ENCODE measurements at regions not wholly inside any gene's neighbourhood (a gene's known extent, or its start where the extent isn't known, plus 50 kb on each side); places are given as distances from the start of the nearest gene placed in this dataset.
"Not testable (repeated sequence)": the region's sequence is repeated elsewhere in the genome, so short reads cannot be mapped to it uniquely, and the experiment has no call there.

DNA sequence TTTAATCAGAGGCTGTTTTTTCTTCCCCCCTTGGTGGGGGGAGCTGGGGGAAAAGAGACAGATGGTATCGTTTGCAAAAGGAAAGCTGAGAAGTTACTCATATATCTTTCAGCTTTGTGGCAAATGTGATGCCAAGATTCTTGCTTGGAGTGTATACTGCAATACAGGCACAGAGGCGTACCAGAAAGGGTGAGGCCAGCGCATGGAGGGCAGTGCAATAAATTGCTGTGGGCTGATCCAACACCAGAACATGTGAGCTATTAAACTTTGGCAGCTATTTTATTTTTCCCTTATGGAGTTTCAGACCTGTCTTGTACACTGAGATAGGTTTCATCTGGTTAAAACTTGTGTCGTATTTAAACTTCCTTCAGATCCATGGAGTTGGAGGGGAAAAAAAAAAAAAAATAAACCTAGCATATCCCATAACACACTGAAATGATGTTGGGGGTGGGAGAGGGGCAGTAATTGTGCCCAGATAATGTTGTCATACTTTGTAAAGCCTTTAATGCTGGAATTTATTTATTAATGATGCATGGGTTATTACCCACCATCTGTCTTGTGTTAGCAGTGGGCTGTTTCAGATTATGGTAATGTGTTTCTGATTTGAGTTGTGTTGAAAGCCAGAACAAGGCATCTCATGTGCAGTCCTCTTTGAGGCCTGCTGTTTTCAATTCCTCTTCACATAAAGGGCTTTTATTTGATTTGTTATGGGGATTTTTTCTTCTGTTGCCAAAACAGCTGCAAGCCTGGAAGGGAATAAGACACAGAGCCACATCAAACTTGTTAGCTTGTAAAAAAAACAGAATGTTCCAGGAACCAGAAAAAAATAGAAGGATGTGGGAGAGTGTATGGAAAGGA lies 891.3 kb downstream of the TLE1 start:
- no peak for DNase-seq

DNA sequence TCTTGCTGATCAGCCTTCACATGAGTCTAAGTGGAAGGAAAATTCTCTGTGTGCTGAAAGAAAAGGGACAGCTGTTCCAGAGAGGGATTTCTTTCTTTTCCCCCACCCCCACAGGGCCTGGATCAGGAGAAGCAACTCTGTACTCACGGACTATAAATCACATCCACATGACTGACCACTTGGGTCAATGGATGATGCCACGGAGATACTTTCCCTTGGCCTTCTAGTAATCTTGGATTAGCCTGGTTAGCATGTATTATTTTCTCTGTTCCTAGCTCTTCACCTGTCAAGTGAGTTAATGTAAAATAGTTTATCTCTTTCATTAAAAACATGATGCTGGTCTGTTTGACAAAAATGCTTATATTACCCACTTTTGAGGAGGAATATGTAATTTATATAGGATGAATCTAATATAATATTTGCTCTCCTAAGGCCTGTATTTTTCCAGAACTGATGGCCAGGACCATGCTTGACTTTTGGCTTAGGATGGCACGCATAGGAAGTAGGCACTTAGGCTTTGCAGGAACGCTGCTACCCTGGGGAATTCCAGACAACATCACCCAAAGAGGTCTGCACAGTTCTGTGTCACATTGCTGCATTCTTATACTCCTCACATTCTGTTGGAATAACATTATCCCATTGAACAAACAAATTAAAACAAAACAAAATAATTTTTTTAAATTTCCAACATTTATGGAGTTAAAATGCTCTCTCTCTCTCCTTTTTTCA lies 892.1 kb downstream of the TLE1 start:
- DNase-seq, result no peak

DNA sequence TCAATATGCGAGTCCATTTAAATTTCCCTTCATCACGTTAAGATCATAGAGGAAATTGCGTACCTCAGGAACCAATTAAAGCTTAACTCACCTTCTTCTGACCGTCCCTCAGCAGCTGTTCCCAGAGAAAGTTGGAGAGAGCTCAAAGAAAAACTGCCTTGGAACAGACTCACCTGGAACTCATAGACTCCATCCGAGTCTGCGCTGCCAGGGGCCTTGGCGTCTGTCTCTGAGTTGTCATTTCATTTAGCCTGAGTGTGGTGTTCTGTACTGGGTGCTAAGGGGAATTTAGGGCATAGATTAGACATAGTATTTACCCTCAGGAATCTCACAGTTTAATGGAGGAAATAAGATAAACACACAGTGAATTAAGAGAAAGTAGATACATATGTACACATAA lies 892.7 kb downstream of the TLE1 start:
- DNase-seq, result no peak

DNA sequence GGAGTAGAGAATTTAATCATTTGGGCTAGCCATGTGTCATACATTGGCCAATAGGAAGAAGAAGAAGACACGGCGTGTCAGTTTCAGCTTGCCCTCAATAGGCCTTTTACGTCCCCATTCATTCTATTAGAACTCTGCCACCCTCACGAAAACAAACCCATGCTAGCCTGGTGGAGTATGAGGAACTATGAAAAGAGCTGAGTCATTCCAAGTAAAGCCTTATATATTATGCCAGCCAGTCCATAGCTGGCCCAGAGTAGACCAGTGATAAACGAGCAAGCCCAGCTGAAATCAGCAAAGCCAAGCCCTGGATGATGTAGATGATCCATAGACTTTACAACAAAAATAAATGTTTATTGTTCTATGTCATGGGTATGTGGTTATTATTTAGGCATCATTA lies 895.1 kb downstream of the TLE1 start:
- peak; percentile 45 for DNase-seq

DNA sequence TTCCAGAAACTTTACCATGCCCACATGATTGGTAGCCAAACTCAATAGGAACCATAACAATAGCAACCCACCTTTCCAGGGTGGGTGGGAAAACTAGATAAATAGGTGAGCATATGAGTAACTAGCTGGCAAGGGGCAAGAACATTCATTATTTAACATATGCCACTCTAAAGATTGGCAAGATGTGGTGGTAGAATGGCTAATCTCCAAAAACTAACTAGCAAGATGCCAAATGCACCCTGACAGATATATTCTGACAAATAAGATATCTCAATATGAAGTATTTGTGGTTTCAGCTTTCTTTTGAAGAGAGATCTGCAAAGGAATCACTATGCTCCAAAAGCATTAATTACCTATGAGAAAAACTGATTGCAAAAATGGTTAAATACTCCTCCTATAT lies 895.6 kb downstream of the TLE1 start:
- DNase-seq, result no peak

DNA sequence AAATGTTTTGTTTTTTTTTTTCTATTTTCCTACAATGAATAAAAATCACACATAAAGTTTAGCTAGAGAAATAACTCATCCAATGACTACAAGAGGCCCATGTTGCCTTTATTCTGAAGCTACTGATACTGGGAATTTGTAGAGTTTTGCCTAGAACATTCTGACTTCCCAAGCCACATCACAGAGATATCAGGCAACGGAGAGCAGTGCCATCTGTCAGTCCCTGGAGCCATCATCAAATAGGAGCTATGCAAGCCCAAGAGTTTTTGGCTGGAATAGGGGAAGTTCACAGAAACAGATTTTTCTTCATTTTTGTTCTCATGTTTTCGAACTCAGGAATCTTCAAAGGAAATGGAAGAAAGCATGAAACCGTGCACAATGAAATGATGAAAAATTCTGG lies 896.6 kb downstream of the TLE1 start:
- no peak for DNase-seq

DNA sequence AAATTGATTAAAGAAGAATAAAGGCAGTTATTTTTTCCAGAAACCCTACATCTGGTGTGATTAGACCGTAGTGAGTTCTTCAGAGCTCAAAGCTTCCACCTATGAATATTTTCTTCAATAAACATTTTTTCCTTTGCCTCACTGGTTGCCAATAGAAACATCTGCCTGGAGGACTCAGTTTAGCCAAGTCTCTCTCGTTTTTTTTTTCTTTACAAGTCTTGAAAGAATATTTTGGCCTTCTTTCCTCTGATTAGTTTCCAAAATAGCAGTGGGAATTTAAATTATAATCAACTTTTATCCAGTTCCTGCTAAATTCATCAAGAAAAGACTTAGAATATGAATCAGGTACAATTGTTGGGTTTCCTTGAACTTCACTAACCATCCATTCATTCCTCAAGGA lies 897.5 kb downstream of the TLE1 start:
- DNase-seq, result no peak

DNA sequence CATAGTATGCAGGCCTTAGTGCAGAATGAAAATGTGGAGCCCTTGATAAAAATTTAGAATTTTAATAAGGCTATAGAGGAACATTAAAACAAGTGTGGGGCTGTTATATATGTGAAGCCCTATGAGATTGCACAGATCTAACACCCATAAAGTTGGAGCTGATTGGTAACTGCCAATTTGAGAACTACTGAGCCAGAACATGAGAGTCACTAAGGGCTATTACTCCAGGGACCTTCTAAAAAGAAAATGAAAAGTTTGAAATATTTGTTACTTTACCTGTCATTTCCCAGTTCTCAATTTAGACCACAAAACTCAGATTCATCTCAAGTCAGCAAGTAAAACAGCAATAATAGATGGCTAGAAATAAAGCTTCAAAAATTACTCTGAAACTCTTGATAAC lies 898.6 kb downstream of the TLE1 start:
- DNase-seq, result no peak

DNA sequence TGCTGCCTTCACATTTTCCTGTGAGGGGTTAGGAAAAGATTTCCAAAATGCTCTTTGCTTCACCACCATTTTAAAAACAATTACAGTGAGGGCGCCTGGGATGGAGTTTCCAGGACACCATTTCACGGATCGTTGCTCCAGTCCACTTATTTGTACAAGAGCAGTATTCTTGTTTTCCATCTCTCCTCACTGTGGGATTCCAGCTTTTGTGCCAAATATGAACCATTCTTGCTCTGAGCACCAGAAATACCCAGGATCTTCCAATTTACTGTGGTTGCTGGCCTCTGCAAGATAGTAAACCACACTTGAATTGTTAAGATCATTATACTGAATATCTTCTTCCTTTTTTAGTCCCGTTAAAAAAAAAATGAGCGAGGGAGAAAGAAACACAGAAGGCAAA lies 899.5 kb downstream of the TLE1 start:
- no peak for DNase-seq

DNA sequence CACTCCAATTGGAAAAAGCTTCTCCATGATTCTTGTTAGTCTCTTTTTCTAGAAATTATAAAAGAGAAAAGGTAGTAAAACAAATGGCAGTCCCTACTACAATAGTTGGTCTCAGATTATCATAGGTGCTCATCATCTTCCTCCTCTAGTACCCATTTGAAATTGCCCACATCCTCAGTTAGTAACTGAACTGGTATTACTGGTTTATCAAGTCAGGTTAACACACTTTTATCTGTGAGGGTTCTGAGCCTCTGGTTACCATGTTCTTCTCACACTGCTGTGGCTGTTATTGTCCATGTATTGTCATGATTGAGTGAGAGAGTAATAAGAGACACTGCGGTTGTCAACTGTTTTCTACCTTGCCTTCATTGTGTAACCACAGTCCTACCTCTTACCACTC lies 901.7 kb downstream of the TLE1 start:
- DNase-seq, result no peak

DNA sequence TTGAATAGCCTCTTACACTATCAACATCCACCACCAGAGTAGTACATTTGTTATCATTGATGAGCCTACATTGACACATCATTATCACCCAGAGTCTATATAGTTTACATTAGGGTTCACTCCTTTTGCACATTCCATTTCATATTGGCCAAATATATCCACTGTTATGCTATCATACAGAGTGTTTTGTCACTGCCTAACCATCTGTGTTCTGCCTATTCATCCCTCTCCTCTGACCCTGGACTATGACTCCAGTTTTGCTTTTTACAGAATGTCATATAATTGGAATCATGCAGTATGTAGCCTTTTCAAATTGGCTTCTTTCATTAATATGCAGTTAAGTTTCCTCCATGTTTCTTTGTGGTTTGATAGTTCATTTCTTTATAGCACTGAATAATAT lies 904.7 kb downstream of the TLE1 start:
- no peak for DNase-seq

DNA sequence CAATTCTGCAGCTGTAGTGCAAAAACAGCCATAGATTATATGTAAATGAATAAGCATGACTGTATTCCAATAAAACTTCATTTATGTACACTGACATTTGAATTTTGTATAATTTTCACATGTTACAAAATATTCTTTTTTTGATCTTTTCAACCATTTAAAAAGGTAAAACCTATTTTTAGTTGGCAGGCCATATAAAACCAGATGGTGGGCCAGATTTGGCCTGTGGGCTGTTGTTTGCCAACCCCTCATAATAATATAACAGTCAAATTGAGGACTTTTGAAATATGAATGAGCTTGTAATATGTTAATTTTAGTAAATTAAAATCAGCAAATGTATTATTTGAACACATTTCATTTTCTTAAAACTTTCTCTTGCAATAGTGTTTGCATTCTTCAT lies 913.4 kb downstream of the TLE1 start:
- no peak for DNase-seq

DNA sequence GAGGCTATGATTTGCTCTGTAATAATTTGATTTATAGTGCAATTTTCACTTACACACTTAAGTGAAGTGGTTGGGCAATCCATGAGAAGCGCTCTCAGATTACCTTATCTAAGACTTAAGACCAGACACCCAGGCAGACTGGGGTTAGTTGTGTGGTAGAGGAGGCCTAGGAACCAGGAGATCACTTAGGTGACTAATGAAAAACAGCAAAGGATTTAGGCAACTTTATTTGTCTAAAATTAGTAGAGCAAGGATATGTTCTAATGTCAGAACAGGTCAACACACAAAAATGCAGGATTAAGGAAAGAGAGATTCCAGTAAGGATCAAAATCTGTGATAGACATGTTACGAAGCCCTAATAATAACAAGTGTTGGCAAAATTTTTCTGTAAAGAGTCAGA lies 913.8 kb downstream of the TLE1 start:
- DNase-seq, result no peak

DNA sequence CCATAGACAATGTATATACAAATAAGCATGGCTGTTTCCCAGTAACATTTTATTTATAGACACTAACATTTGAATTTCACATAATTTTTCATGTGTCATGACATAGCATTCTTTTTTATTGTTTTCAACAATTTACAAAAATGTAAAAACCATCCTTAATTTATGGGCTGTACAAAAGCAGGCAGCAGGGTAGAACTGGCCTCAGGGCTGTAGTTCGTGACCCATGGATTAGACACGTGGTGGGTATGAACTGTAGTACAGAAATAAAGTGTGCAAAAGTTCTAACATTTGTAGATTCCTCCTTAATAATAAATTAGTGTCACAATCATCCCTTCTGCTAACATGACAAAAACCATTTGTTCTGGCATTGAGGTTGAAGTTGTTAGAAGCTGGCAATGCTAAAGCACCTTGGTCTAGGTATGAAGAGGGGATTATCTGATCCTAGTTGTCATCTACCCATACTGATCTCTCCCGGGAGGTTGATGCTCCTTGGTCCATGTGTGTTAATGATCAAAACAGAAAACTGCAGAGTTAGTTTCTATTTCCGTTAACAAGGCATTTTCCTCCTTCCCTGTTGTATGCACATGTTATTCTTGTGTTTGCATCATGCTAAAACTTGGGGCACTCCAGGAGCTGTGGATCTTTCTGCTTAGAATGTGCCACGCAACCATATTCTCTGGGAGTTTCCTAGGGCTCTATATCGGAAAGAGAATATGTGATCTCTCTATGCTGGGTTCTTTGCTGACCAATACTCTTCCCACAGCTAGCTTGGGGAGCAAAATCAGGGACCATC lies 917.6 kb downstream of the TLE1 start:
- DNase-seq, result no peak

DNA sequence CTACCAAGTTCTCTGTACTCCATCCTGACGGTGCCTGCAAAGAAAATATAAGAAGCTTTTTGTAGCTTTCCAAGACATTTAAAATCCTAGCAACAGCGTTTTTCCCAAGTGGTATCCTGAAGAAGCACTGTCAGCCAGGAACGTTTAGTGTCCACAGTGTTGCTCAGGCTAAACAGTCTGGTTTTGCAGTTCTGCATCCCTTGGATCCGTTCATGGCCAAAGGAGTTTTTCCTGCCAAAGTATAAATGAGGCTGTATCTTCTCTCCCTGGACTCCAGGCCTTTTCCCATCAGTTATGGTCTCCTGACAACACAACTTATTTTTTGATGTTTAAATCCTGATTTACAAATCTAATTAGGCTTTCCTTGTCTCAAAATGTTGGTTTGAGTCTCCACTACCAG lies 925.8 kb downstream of the TLE1 start:
- DNase-seq, result no peak

DNA sequence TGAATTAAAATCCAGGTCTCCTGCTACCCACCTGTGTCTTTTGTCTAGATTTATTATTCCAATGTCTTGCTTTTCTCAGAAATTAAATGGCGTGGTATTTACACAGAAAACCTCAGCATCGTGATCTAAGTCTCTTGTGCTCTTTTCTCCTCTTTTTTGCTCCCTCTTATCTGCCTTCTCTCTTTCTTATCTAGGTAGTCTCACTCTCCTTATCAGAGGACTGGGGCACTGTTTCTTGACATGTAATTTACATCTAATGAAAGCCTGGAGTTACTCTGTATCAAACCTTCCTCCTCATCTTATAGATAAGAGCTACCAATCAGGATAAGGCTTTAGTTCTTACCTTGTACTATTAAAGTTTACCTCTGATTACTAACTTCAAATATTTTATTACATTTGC lies 933.8 kb downstream of the TLE1 start:
- no peak for DNase-seq

DNA sequence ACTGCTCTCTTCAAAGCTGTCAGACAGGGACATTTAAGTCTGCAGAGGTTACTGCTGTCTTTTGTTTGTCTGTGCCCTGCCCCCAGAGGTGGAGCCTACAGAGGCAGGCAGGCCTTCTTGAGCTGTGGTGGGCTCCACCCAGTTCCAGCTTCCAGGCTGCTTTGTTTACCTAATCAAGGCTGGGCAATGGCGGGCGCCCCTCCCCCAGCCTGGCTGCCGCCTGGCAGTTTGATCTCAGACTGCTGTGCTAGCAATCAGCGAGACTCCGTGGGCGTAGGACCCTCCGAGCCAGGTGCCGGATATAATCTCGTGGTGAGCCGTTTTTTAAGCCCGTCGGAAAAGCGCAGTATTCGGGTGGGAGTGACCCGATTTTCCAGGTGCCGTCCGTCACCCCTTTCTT lies 942.3 kb downstream of the TLE1 start:
- not testable (repeated sequence) for DNase-seq

DNA sequence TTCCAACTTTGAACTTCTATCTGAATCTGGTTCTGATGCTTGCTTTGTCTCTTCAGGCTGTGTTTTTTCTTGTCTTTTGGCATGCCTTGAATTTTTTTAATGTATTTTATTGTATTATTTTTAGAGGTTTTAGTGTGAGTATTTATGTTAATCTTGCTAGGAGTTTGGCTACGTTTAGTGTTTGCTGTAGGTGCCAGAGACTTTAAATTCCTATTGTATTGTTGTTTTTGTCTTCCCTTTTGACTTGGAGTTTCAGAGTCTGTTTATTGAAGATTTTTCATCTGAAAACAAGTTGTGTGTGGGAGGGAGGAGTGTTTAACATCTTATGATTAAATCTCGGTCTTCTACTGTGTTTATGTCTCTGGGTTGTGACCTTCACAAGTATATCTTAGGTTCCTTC lies 956.8 kb downstream of the TLE1 start:
- DNase-seq, result no peak

DNA sequence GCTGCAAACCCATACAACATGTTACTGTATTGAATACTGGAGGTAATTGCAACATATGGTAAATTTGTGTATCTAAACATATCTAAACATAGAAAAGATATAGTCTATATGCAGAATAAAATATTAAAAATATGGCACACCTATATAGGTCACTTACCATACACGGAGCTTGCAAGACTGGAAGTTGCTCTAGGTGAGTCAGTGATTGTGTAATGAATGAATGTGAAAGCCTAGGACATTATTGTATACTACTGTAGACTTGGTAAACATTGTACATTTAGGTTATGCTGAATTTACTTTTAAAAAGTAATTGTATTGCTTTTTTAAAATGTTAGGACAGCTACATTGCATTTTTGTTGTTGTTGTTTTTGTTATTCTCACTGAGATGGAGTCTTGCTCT lies 968.8 kb downstream of the TLE1 start:
- no peak for DNase-seq

DNA sequence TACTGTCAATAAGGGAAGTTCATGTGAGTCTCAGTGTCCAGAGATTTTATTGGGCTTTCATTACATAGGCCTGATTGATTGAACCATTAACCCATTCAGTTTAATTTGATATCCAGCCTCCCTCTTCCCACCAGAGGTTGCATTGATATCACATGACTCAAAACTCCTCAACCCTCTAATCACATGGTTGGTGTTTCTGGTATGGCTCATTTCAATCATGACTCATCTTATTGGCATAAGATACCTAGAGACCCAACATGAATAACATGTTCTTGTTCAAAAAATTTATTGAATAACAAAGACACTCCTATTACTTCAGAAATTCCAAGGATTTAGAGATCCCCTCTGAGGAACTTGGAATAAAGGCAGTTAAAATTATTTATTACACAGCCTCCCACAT lies 982.2 kb downstream of the TLE1 start:
- DNase-seq, result no peak

DNA sequence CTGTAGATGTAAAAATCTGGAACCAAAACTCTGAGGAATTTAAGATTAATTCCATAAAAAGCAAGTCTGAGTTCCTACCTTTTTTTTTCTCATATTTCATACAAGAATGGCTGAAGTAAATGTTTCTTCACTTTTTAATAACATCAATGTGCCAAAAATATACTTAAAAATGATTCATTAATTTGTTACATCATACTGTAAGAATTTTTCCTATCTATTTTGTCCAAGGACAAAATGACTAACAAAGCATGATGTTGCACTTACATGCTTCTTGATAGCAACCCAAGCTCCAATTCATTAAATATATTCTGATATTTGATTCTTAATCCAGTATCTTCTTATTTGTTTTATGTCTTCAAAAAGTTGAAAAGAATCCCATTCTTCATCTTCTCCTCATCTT lies 988.3 kb downstream of the TLE1 start:
- DNase-seq, result no peak

DNA sequence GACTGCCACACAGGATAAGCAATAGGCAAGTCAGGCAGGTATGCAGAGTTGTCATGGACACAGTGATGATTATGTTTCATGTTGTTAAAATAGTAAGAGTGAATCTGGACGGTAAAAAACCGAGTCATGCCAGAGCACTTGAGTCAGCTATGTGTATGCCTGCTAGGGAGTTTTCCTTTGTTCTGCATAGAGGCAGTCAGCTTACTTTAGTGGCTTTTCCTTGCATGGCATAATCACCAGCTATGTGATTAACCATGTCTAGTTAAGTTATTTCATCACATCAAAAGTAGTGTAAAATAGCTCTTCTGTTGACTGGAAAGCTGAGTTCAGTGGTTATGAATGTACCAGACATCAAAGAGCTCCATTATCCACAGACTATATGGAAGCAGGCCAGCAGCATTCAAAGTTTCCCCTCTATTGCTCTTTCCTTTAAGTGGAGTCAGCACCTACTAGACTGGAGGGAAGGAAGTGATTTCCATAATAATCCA lies 989.8 kb downstream of the TLE1 start:
- DNase-seq, result no peak

DNA sequence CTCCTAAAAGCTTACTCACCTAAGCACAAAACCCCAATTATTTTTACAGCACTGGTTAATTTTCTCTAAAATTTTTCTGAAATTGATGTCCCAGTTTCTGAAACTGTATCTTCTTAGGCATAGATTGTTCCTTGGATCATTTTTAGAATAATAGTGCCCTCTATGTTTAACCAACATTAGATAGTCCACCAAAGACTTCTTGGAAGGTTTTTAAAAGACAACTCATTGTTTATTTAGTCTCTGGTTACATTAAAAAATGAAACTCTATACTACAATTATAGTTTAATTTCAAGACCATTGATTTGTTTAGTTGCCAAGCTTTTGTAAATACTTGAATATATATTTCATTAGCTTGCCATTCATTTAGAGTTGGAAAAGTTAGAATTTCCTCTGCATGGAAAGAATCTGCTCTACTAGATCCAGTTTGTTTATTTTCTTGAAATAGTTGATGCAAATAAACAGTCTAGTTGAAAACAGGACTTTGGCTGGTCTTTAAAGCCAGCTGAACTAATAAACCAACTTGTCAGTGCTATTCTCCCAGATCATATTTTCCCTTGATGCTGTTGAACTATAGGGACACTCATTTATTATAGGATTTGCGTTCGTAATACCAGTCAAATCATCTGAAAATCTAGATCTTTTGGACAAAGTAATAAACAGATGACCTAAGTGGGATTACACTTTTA lies 990.5 kb downstream of the TLE1 start:
- DNase-seq, result no peak
